H1 (cell line): ENCODE measurements at regions not wholly inside any gene's neighbourhood (a gene's known extent, or its start where the extent isn't known, plus 50 kb on each side); places are given as distances from the start of the nearest gene placed in this dataset.

Experiments used
- CTCF ChIA-PET: fragments of 300-600 bp; sonication (Branson Sonifier 250); formaldehyde crosslinking; loops from one replicate; lab custom pipeline; 2021; ENCODE audit not compliant: partially characterized antibody; lab: Charles Lee
- POLR2A ChIA-PET: fragments of 300-600 bp; sonication (Branson Sonifier 250); formaldehyde crosslinking; loops from one replicate; lab custom pipeline; 2021; ENCODE audit warnings: inconsistent platforms; ENCODE audit not compliant: partially characterized antibody; lab: Charles Lee
- DNase-seq, 2 experiments: peaks; one replicate each; pipeline versions ENCODE4 v3.0.0 to v3.0.0-alpha.2; 2010 to 2022; ENCODE audit warnings: low spot score in 2 of 2, low read depth in 1 of 2, mixed read lengths in 1 of 2
- FAIRE-seq: peaks from 2 replicates; lab custom pipeline; 2011; peaks lifted over from hg19 to GRCh38; lab: Jason Lieb, UNC
- H2AFZ ChIP-seq: 2 replicates; pipeline ENCODE4 v1.8.1; 2012; ENCODE audit warnings: low read length, inconsistent platforms
- H2AK5ac ChIP-seq: 2 replicates; pipeline ENCODE4 v1.6.1; 2013; ENCODE audit warnings: low read depth, low read length
- H2BK120ac ChIP-seq: replicated peaks from 2 replicates; pipeline ENCODE3; 2013; ENCODE audit warnings: low read depth, low read length, inconsistent platforms
- H2BK12ac ChIP-seq: 2 replicates; pipeline ENCODE4 v1.6.1; 2013; ENCODE audit warnings: low read depth, low read length
- H2BK15ac ChIP-seq: 2 replicates; pipeline ENCODE4 v1.6.1; 2013; ENCODE audit warnings: low read length
- H2BK20ac ChIP-seq: 2 replicates; pipeline ENCODE4 v1.6.1; 2013; ENCODE audit warnings: low read length
- H2BK5ac ChIP-seq: 2 replicates; pipeline ENCODE4 v1.6.1; 2013; ENCODE audit warnings: low read depth, low read length
- H3K14ac ChIP-seq: 2 replicates; pipeline ENCODE4 v1.6.1; 2013; ENCODE audit warnings: inconsistent platforms; ENCODE audit not compliant: insufficient read length
- H3K18ac ChIP-seq: 2 replicates; pipeline ENCODE4 v1.6.1; 2013; ENCODE audit warnings: low read length; ENCODE audit errors: extremely low read depth
- H3K23ac ChIP-seq: 2 replicates; pipeline ENCODE4 v1.6.1; 2013; ENCODE audit warnings: inconsistent platforms; ENCODE audit not compliant: insufficient read length
- H3K23me2 ChIP-seq: 2 replicates; pipeline ENCODE4 v1.6.1; 2013; ENCODE audit warnings: low read depth, low read length
- H3K27ac ChIP-seq: 2 replicates; pipeline ENCODE4 v1.6.1; 2011; ENCODE audit warnings: low read depth, low read length, inconsistent platforms
- H3K27me3 ChIP-seq, 4 experiments: replicated peaks in 1 of 4; 1 replicate in 1 of 4; 2 replicates in 3 of 4; pipeline versions ENCODE4 v1.6.1 to v1.8.1; 2011 to 2013; ENCODE audit warnings: low read length in 3 of 4, mild to moderate bottlenecking in 3 of 4, inconsistent platforms in 2 of 4, mixed read lengths in 2 of 4, moderate library complexity in 1 of 4; ENCODE audit not compliant: control insufficient read depth in 3 of 4, insufficient read depth in 3 of 4; ENCODE audit errors: extremely low read depth in 1 of 4
- H3K36me3 ChIP-seq, 4 experiments: 2 replicates each; pipeline versions ENCODE4 v1.6.1 to v1.8.1; 2011 to 2013; ENCODE audit warnings: mild to moderate bottlenecking in 4 of 4, low read length in 3 of 4, moderate library complexity in 2 of 4, control low read depth in 1 of 4, inconsistent platforms in 1 of 4; ENCODE audit not compliant: insufficient read depth in 4 of 4, control insufficient read depth in 2 of 4
- H3K4ac ChIP-seq: replicated peaks from 2 replicates; pipeline ENCODE3; 2013; ENCODE audit warnings: low read length, low read depth, mixed read lengths, inconsistent platforms; ENCODE audit not compliant: insufficient read length
- H3K4me1 ChIP-seq, 4 experiments: replicated peaks in 1 of 4; 1 replicate in 1 of 4; 2 replicates in 3 of 4; pipeline versions ENCODE4 v1.6.1 to v1.8.1; 2011 to 2013; ENCODE audit warnings: low read length in 3 of 4, inconsistent platforms in 2 of 4, mixed read lengths in 1 of 4; ENCODE audit not compliant: insufficient read depth in 4 of 4, control insufficient read depth in 3 of 4
- H3K4me2 ChIP-seq, 2 experiments: 2 replicates each; pipeline versions ENCODE4 v1.6.1 to v1.8.1; 2011 to 2013; ENCODE audit warnings: low read depth in 2 of 2, low read length in 2 of 2, control low read depth in 1 of 2, inconsistent platforms in 1 of 2, mild to moderate bottlenecking in 1 of 2; ENCODE audit not compliant: insufficient read depth in 1 of 2
- H3K4me3 ChIP-seq, 4 experiments: fragments of 200-600, 300-600 bp in 1 of 4; sonication (generic), shearing (Covaris generic), sonication (Bioruptor Twin) in 1 of 4; 2 replicates each; pipeline versions ENCODE4 v1.5.1 to v1.8.1; 2011 to 2016; ENCODE audit warnings: low read length in 4 of 4, low read depth in 3 of 4, control low read depth in 2 of 4, inconsistent platforms in 2 of 4, mild to moderate bottlenecking in 2 of 4, mixed read lengths in 1 of 4, moderate library complexity in 1 of 4; ENCODE audit not compliant: insufficient read depth in 2 of 4; ENCODE audit errors: extremely low read depth in 1 of 4
- H3K56ac ChIP-seq: replicated peaks from 2 replicates; pipeline ENCODE3; 2013; ENCODE audit warnings: low read depth, mild to moderate bottlenecking, mixed read lengths, low read length, inconsistent platforms; ENCODE audit not compliant: insufficient read length
- H3K79me1 ChIP-seq: 2 replicates; pipeline ENCODE4 v1.6.1; 2013; ENCODE audit warnings: low read depth, low read length, control low read depth
- H3K79me2 ChIP-seq, 2 experiments: 2 replicates each; pipeline versions ENCODE4 v1.6.1 to v1.8.1; 2012 to 2013; ENCODE audit warnings: low read length in 2 of 2, mild to moderate bottlenecking in 2 of 2, inconsistent platforms in 1 of 2; ENCODE audit not compliant: insufficient read depth in 2 of 2, control insufficient read depth in 1 of 2
- H3K9ac ChIP-seq, 4 experiments: replicated peaks in 1 of 4; 1 replicate in 1 of 4; 2 replicates in 3 of 4; pipeline versions ENCODE4 v1.6.1 to v1.8.1; 2011 to 2013; ENCODE audit warnings: low read depth in 3 of 4, low read length in 3 of 4, control low read depth in 2 of 4, mild to moderate bottlenecking in 2 of 4, moderate library complexity in 2 of 4, inconsistent platforms in 1 of 4; ENCODE audit errors: extremely low read depth in 1 of 4
- H3K9me3 ChIP-seq, 2 experiments: 2 replicates each; pipeline versions ENCODE4 v1.6.1 to v1.8.1; 2012 to 2013; ENCODE audit warnings: mild to moderate bottlenecking in 2 of 2, moderate library complexity in 2 of 2, control low read depth in 1 of 2, inconsistent platforms in 1 of 2, low read depth in 1 of 2, low read length in 1 of 2, mixed read lengths in 1 of 2; ENCODE audit not compliant: insufficient read depth in 2 of 2
- H4K20me1 ChIP-seq, 2 experiments: replicated peaks in 1 of 2; 2 replicates each; pipeline versions ENCODE3 to v1.8.1; 2011 to 2013; ENCODE audit warnings: inconsistent platforms in 2 of 2, low read length in 2 of 2, mild to moderate bottlenecking in 1 of 2; ENCODE audit not compliant: insufficient read depth in 2 of 2, control insufficient read depth in 1 of 2
- H4K5ac ChIP-seq: 2 replicates; pipeline ENCODE4 v1.6.1; 2013; ENCODE audit warnings: low read length, low read depth, mixed read lengths, inconsistent platforms; ENCODE audit not compliant: insufficient read length
- H4K8ac ChIP-seq: 2 replicates; pipeline ENCODE4 v1.8.0; 2013; ENCODE audit warnings: mild to moderate bottlenecking, moderate library complexity, low read length, inconsistent platforms; ENCODE audit not compliant: insufficient read depth; ENCODE audit errors: extremely low read depth
- H4K91ac ChIP-seq: replicated peaks from 2 replicates; pipeline ENCODE3; 2013; ENCODE audit warnings: low read length, mixed read lengths, inconsistent platforms; ENCODE audit not compliant: insufficient read length
- ATF2 ChIP-seq: IDR thresholded peaks from 2 replicates; pipeline ENCODE4 v1.6.1; 2012; ENCODE audit warnings: low read length, inconsistent platforms
- CREB1 ChIP-seq: IDR thresholded peaks from 2 replicates; pipeline ENCODE4 v1.6.1; 2012; ENCODE audit warnings: inconsistent platforms
- EGR1 ChIP-seq: IDR thresholded peaks from 2 replicates; pipeline ENCODE4 v1.6.1; 2011; ENCODE audit warnings: low read depth, low read length, borderline replicate concordance
- KDM5A ChIP-seq: fragments of 200-600 bp; IDR thresholded peaks from 2 replicates; pipeline ENCODE4 v1.7.1; 2012; ENCODE audit warnings: mild to moderate bottlenecking, low read length, inconsistent platforms, mixed read lengths
- MAFK ChIP-seq: IDR thresholded peaks from 2 replicates; pipeline ENCODE4 v1.6.1; 2012; ENCODE audit warnings: low read depth, mild to moderate bottlenecking, improper control_type of control experiment, low read length
- POLR2AphosphoS5 ChIP-seq: IDR thresholded peaks from 2 replicates; pipeline ENCODE4 v1.6.1; 2011; ENCODE audit warnings: low read depth, low read length
- SIX5 ChIP-seq: IDR thresholded peaks from 2 replicates; pipeline ENCODE4 v1.6.1; 2011; ENCODE audit warnings: mild to moderate bottlenecking, low read depth, low read length
- TAF7 ChIP-seq: optimal IDR thresholded peaks from 2 replicates; pipeline ENCODE3; 2011; ENCODE audit warnings: low read depth, mild to moderate bottlenecking, inconsistent platforms, low read length, moderate library complexity, borderline replicate concordance
- TCF12 ChIP-seq: IDR thresholded peaks from 2 replicates; pipeline ENCODE4 v1.6.1; 2011; ENCODE audit warnings: low read depth, mild to moderate bottlenecking, low read length
- TEAD4 ChIP-seq: IDR thresholded peaks from 2 replicates; pipeline ENCODE4 v1.6.1; 2012; ENCODE audit warnings: low read depth, low read length, inconsistent platforms, mixed read lengths
- WGBS, 2 experiments: shearing (Covaris generic) in 1 of 2; methylation state at CpG; one replicate each; pipeline versions ENCODE4 v1.1.6 to v1.1.7; 2013 to 2015; ENCODE audit warnings: low lambda C conversion rate in 2 of 2, mixed read lengths in 2 of 2, inconsistent platforms in 1 of 2, low coverage in 1 of 2, missing lambda C conversion rate in 1 of 2; ENCODE audit not compliant: insufficient replicate concordance in 2 of 2, insufficient coverage in 1 of 2, insufficient read length in 1 of 2; ENCODE audit errors: extremely low coverage in 1 of 2, missing lambda C conversion rate in 1 of 2; 5-methylcytosine and 5-hydroxymethylcytosine counted together
- TF ChIP-seq, protein P1 (sequence below), 3 experiments: IDR thresholded peaks; 1 replicate in 2 of 3; 2 replicates in 1 of 3; pipeline versions ENCODE4 v1.5.1 to v1.6.1; 2011; ENCODE audit warnings: low read length in 3 of 3, mild to moderate bottlenecking in 3 of 3, inconsistent platforms in 2 of 3, low read depth in 1 of 3, moderate library complexity in 1 of 3; ENCODE audit not compliant: insufficient read depth in 1 of 3; ENCODE audit errors: control extremely low read depth in 1 of 3

DNA sequence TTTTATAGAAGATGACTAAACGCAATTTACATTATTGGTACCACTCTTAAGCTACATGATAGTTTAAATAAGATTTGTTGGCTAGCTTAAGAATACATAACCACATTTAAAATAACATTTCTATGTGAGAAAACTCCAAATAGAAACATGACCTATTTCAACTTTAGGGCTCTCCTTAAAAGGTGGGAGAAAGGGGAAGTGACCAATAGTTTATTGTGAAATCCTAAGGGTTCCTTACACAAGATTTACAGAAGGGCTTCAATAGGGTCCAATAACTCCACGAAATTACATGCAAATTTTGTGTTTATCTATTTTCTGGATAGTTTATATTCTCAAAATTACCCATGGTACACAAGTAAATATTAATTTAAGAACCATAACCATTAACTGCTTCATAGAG is 91.6 kb upstream of the DST start:
- ChIA-PET CTCF (interaction anchor here (1.3 to 2.0 kb wide), 2 partner anchors 12 to 27 kb away, joined by 3 to 4 read pairs; no protein-coding TSS in a partner anchor), POLR2A (no interaction called here)
- H2BK20ac ChIP-seq, result no peak overlapping the region
- no peak overlapping the region for H4K8ac ChIP-seq
- H4K20me1 ChIP-seq, result no peaks in the 10 kb centered on the region
- FAIRE-seq (no peak), DNase-seq (no peak)
- H2BK15ac ChIP-seq, result no peak overlapping the region
- H3K27me3 ChIP-seq, result no peaks in the 10 kb centered on the region
- H3K27ac ChIP-seq, result no peak overlapping the region
- H3K14ac ChIP-seq, result no peak overlapping the region
- no peaks in the 10 kb centered on the region for H3K23me2 ChIP-seq
- H3K23ac ChIP-seq, result no peak overlapping the region
- no peak overlapping the region for H4K91ac ChIP-seq
- H3K4me3 ChIP-seq, result no peak overlapping the region
- H4K5ac ChIP-seq, result no peak overlapping the region
- no peak overlapping the region for H2BK5ac ChIP-seq
- peaks cover 0 to 2% (median 0%) of the 10 kb centered on the region in 4 experiments; a peak in 1 of 7 replicates for H3K4me1 ChIP-seq
- H3K18ac ChIP-seq, result no peak overlapping the region
- no peak overlapping the region for H2AFZ ChIP-seq
- H3K9me3 ChIP-seq, result no peaks in the 10 kb centered on the region
- H2AK5ac ChIP-seq, result no peak overlapping the region
- H3K79me1 ChIP-seq, result no peaks in the 10 kb centered on the region
- H3K4me2 ChIP-seq, result no peak overlapping the region
- 90% methylated on average over 2 of the region's 2 CpGs; no CpG with 5 or more reads in 1 of the 2 experiments for WGBS, 2 experiments
- H3K36me3 ChIP-seq, result no peaks in the 10 kb centered on the region; a peak in 1 of 8 replicates
- H2BK12ac ChIP-seq, result no peak overlapping the region
- no peak overlapping the region for H3K9ac ChIP-seq
- no peak overlapping the region for H3K4ac ChIP-seq
- H2BK120ac ChIP-seq, result no peak overlapping the region
- H3K79me2 ChIP-seq, result peaks cover 0 to 59% of the 10 kb centered on the region in 2 experiments; a peak in 2 of 4 replicates
- no peak overlapping the region for H3K56ac ChIP-seq
- TF ChIP-seq TAF7 (no peak), SIX5 (no peak), TCF12 (no peak), ATF2 (no peak), POLR2AphosphoS5 (no peak), KDM5A (no peak), TEAD4 (no peak), EGR1 (no peak), CREB1 (no peak), MAFK (no peak)
- TF ChIP-seq, protein P1, sequence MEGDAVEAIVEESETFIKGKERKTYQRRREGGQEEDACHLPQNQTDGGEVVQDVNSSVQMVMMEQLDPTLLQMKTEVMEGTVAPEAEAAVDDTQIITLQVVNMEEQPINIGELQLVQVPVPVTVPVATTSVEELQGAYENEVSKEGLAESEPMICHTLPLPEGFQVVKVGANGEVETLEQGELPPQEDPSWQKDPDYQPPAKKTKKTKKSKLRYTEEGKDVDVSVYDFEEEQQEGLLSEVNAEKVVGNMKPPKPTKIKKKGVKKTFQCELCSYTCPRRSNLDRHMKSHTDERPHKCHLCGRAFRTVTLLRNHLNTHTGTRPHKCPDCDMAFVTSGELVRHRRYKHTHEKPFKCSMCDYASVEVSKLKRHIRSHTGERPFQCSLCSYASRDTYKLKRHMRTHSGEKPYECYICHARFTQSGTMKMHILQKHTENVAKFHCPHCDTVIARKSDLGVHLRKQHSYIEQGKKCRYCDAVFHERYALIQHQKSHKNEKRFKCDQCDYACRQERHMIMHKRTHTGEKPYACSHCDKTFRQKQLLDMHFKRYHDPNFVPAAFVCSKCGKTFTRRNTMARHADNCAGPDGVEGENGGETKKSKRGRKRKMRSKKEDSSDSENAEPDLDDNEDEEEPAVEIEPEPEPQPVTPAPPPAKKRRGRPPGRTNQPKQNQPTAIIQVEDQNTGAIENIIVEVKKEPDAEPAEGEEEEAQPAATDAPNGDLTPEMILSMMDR (IDR thresholded peaks at IDR 0.05; ENCODE audit: control extremely low read depth in 1 of 3, insufficient read depth in 1 of 3, low read depth in 1 of 3, low read length in 3 of 3), result no peak
